OCI-LY3 (cell line): ENCODE measurements at regions not wholly inside any gene's neighbourhood (a gene's known extent, or its start where the extent isn't known, plus 50 kb on each side); places are given as distances from the start of the nearest gene placed in this dataset.

Source experiments
- H2AFZ ChIP-seq: fragments of 200-600, 300-600 bp; shearing (Covaris generic); 2 replicates; pipeline ENCODE4 v1.6.0; 2014; ENCODE audit warnings: antibody characterized with exemption, low read depth, low read length
- H3K27ac ChIP-seq: fragments of 200-600, 300-600 bp; sonication (generic); 2 replicates; pipeline ENCODE4 v1.5.1; 2014; ENCODE audit warnings: mild to moderate bottlenecking, low read length, moderate library complexity, mixed read lengths
- H3K27me3 ChIP-seq: fragments of 200-600, 300-600 bp; sonication (generic); 2 replicates; pipeline ENCODE4 v1.6.1; 2014; ENCODE audit warnings: low read depth, low read length, mixed read lengths
- H3K36me3 ChIP-seq: fragments of 200-600, 300-600 bp; sonication (generic); replicated peaks from 2 replicates; pipeline ENCODE3; 2014; ENCODE audit warnings: low read depth, low read length, mixed read lengths
- H3K4me1 ChIP-seq: fragments of 300-600, 200-600 bp; sonication (generic); 2 replicates; pipeline ENCODE4 v1.6.1; 2014; ENCODE audit warnings: low read length, mixed read lengths
- H3K4me2 ChIP-seq: fragments of 200-600, 300-600 bp; sonication (generic); 2 replicates; pipeline ENCODE4 v1.6.1; 2014; ENCODE audit warnings: low read length, mixed read lengths
- H3K4me3 ChIP-seq: fragments of 300-600, 200-600 bp; sonication (generic); 2 replicates; pipeline ENCODE4 v1.5.1; 2014; ENCODE audit warnings: antibody characterized with exemption, mild to moderate bottlenecking, low read length, moderate library complexity
- H3K79me2 ChIP-seq: fragments of 300-600, 200-600 bp; shearing (Covaris generic); 2 replicates; pipeline ENCODE4 v1.6.1; 2014; ENCODE audit warnings: mild to moderate bottlenecking, low read length, mixed read lengths
- H3K9ac ChIP-seq: fragments of 300-600, 200-600 bp; shearing (Covaris generic); 2 replicates; pipeline ENCODE4 v1.6.0; 2014; ENCODE audit warnings: mild to moderate bottlenecking, low read length, moderate library complexity
- H3K9me3 ChIP-seq: fragments of 200-600, 300-600 bp; shearing (Covaris generic); 2 replicates; pipeline ENCODE4 v1.6.1; 2014; ENCODE audit warnings: low read length, mixed read lengths; ENCODE audit not compliant: insufficient read depth
- H4K20me1 ChIP-seq: fragments of 200-600, 300-600 bp; sonication (generic); 2 replicates; pipeline ENCODE4 v1.6.1; 2016; ENCODE audit warnings: low read length, mixed read lengths; ENCODE audit not compliant: insufficient read depth
- CTCF ChIP-seq: fragments of 200-600, 300-600 bp; sonication (generic); IDR thresholded peaks from 2 replicates; pipeline ENCODE4 v1.5.1; 2014; ENCODE audit warnings: antibody characterized with exemption, low read length, low read depth
- EZH2phosphoT487 ChIP-seq: fragments of 200-600 bp; shearing (Covaris generic); IDR thresholded peaks from 2 replicates; pipeline ENCODE4 v1.6.1; 2018; ENCODE audit warnings: antibody characterized with exemption, mixed run types, low read depth

- H3K9me3 ChIP-seq, result no peaks in the 10 kb centered on the region
- H3K4me3 ChIP-seq, result no peak overlapping the region
- H3K36me3 ChIP-seq, result no peaks in the 10 kb centered on the region
- H3K27me3 ChIP-seq, result peaks cover 15% of the 10 kb centered on the region
- H4K20me1 ChIP-seq, result no peaks in the 10 kb centered on the region
- TF ChIP-seq EZH2phosphoT487, result no peak
- TF ChIP-seq CTCF, result no peak
- no peak overlapping the region for H2AFZ ChIP-seq
- H3K4me2 ChIP-seq, result no peak overlapping the region
- H3K4me1 ChIP-seq, result no peaks in the 10 kb centered on the region
- H3K79me2 ChIP-seq, result no peaks in the 10 kb centered on the region
- H3K27ac ChIP-seq, result no peak overlapping the region
- H3K9ac ChIP-seq, result no peak overlapping the region
Observed at GRCh38 chr11:57083641-57084385, 95.1 kb downstream of the OR5AK2 start.

- H4K20me1 ChIP-seq, result no peaks in the 10 kb centered on the region
- no peak overlapping the region for H3K4me2 ChIP-seq
- peaks cover 27% of the 10 kb centered on the region for H3K27me3 ChIP-seq
- H3K9ac ChIP-seq, result no peak overlapping the region
- H3K9me3 ChIP-seq, result no peaks in the 10 kb centered on the region
- no peaks in the 10 kb centered on the region for H3K4me1 ChIP-seq
- no peaks in the 10 kb centered on the region for H3K79me2 ChIP-seq
- no peak overlapping the region for H2AFZ ChIP-seq
- H3K4me3 ChIP-seq, result no peak overlapping the region
- H3K36me3 ChIP-seq, result no peaks in the 10 kb centered on the region
- no peak overlapping the region for H3K27ac ChIP-seq
- TF ChIP-seq EZH2phosphoT487, result no peak
- TF ChIP-seq CTCF, result no peak
Observed at GRCh38 chr11:57085611-57086010, 96.1 kb upstream of the LRRC55 start.

GRCh38 chr11:57087991-57088390 lies 93.8 kb upstream of the LRRC55 start:
- TF ChIP-seq EZH2phosphoT487 (no peak), CTCF (no peak)
- Histone ChIP-seq H3K4me3 (no peak overlapping the region), H3K27me3 (peaks cover 45% of the 10 kb centered on the region), H3K9me3 (no peaks in the 10 kb centered on the region), H3K27ac (no peak overlapping the region), H3K4me2 (no peak overlapping the region), H3K36me3 (no peaks in the 10 kb centered on the region), H2AFZ (no peak overlapping the region), H4K20me1 (no peaks in the 10 kb centered on the region), H3K79me2 (no peaks in the 10 kb centered on the region), H3K9ac (no peak overlapping the region), H3K4me1 (no peaks in the 10 kb centered on the region)

- Histone ChIP-seq H4K20me1 (no peaks in the 10 kb centered on the region), H3K9ac (no peak overlapping the region), H3K4me3 (no peak overlapping the region), H3K79me2 (no peaks in the 10 kb centered on the region), H3K4me1 (peaks cover 11% of the 10 kb centered on the region), H3K27me3 (peaks cover 61% of the 10 kb centered on the region), H3K4me2 (no peak overlapping the region), H2AFZ (no peak overlapping the region), H3K36me3 (no peaks in the 10 kb centered on the region), H3K27ac (no peak overlapping the region), H3K9me3 (no peaks in the 10 kb centered on the region)
- TF ChIP-seq EZH2phosphoT487 (no peak), CTCF (no peak)
Observed at GRCh38 chr11:57092028-57092698, 89.6 kb upstream of the LRRC55 start.
